Amniotic stem cell (primary cell): ENCODE measurements at regions not wholly inside any gene's neighbourhood (a gene's known extent, or its start where the extent isn't known, plus 50 kb on each side); places are given as distances from the start of the nearest gene placed in this dataset.

ENCODE experiments used
- DNase-seq: peaks from one replicate; lab custom pipeline; 2025; lab: John Stamatoyannopoulos, UW

DNA sequence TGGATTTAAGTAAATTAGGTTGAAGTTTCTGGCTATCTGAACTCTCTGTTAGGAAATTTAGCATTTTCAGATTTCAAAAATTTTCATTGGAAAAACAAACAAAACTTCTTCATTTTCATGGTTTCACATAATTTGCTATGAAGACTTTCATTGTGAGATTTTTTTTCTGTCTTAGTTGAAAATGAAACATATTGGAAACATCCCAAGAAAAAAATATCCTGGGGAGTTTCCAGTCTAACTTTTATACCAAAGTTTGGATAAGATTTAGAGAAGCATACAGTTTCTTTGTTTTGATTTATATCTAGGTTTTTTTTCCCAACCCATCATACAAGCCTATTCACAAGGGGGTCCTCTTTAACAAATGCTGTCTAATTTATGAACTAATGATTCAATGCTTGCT is 300.5 kb upstream of the SEMA3A start:
- no peak for DNase-seq

DNA sequence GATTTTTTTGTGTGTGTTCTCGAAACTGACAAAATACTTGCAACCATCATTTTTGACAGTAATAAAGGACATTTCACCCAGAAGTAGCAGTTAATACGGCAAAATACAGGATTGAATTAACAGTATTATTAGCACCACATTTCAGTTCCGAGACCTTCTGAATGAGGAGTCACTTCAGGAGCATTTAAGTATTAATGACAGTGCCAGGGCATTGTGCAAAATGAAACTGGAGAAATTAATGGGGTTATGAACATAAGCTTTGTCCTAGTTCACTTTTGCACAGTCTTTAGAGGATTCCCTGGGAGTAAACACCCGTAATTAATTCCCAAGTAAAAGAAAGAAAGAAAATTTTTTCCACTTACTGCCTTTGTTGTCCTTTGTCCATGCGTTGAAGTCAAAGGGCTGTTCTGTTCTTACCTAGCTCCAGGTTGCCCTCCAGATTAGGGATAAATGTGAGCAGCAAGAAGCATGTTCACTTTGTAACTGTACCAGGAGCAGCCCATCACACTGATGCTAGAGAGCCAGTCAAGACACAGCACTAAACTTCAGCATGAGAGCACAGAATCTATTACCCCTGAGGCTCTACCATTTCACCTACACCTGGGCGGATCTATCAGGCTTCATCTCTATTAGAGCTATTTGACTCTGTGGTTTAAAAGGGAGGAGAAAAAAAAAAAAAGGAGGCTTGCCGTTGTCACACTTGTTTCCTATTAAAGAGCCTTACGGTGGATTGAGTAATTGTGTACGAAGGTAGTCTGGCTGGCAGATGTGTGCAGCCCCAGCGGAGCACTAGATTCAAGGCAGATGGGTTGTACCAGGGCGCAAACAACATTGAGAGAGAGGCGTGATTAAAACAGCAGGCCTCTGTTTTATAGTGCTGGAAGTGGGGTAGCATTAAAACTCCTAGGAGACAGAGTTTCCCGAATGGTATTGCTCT is 297.8 kb upstream of the SEMA3A start:
- DNase-seq: no peak

DNA sequence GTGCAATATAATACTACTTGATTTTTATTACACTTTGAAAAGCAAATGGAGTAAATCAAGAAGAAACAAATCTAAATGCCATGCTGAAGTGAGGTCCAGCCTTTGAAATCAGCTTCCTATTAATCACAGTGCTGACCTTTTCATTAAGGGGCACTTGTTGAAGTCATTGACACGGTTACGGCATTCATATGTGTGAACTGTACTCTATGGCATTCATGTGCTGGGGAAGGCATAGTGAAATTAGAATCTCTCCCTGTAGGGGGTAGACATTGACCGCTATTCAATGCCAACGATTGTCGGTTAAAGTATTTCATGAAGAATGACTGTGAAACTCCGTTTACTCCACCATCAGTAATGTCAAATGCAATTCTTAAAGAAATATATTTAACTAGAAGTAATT is 296.1 kb upstream of the SEMA3A start:
- DNase-seq: no peak

DNA sequence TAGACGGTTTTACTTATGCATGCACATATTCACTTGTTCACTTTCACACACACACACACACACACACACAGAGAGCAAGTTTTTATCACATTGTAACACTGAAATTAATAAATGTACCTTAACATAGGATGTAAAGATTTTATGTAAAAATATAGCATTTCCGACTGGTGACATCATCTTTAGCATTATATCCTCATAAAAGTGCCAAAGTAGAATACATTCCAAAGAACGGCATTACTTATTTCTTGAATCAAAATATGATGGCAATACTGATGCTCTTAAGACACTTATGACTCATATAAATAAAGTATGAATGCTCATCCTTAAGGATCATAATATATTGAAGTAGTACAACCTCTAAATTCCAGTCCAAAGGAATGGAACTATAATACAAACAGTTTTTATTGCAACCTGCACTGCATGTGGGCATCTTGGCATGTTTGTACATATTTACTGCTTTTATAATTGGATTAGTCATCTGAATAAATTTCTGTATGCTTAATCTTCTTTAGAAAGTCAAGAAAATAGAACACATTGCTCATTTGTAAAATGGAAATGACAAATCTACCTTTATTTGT is 290.0 kb upstream of the SEMA3A start:
- DNase-seq: no peak

DNA sequence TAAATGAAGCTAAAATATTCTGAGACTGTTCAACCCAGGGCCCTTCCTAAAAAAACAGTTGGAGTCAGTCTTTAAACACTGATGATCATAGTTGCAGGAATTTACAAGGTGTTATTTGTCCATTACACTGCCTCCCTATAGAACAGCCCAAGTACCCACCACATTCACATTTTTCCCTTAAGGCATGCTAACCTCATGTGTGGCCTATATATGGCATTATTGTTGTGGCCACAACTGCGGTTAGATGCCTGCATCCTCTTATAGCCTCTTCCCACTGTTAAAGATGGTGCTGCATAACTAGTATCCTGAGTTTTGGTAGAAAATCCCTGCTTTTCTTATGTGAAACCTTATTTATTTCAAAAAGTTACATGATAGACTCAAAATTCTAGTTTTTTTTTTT is 287.9 kb upstream of the SEMA3A start:
- no peak for DNase-seq

DNA sequence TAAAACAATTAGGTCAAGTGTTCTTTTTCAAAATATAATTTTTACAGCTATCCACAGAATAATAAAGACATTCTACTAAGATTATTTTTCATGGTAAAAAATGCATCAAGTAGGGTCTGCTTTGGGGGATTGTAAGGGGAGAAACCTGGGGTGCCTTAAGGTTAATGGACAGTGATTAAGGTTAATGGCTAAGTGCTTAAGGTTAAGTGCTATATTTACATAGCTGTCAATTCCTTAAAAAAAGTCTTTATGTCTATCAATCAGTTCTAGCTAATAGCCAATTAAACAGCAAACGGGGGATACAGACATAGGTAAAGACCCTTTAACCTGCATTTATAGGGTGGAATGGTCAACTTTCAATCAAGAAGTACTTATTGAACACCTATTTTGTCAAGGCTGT is 284.5 kb upstream of the SEMA3A start:
- no peak for DNase-seq

DNA sequence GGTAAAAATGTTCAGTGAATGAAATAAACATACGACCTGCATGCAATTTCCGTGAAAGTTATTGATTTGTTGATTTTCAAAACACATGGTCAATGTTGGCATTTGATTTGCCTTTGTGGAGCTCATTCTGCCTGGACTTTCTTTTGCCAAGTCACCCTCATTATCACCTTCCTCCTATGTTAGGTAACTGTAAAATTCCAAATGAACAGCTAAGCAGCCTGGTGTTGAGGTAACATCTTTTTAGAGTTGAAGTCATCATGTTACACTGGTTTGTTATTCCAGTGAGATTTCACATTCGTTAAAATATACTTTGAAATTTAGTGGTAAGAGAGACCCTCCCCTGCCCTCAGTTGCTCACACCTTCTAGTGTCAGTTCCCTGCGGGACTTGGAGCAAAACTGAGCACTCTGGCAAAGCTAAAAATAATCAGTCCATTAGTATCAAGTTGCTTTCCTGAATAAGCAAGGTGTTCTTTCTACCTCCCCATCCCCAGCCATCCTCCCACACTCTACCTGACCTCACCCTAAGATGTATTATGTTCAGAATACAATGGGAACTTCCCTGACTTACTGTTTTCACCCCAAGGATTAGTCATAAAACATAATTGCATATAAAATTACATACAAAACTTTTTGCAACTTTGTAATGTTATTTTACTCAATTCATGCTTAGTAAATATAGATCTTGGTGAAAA is 283.3 kb upstream of the SEMA3A start:
- no peak for DNase-seq

DNA sequence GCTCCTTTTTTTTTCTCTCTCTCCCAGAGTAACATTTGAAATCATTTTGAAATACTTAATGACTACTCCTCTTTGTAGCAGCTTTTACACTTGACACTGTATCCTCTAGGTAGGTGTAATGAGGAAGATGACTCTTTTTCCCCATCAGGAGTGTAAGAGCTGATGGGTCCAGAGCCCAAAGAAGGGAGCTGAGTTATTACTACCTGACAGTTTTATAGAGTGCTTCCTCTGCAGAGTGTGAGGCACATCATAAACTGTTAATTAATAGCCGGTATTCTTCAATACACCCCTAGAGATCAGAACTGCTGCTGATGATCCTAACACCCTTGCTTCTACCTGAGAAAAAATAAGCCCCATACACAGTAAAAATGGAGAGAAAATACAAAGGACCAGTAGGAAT is 279.8 kb upstream of the SEMA3A start:
- DNase-seq: no peak

DNA sequence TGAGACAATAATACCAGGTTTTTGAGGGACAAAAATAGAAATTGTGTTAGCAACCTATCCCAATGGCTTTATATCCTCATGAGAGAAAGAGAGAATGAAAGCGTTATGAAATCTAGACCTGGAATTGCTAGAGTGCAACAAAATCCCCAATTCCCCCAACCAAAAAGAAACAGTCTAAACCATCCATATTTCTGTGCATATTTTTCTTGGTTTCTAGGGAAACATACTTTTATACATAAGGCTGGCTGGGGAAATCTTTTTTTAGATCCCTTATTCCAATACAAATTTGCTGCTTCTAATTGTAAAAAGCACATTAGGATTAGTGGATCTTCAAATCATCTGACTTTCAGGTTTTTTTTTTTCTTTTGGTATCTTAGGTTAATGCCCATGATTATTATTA is 277.0 kb upstream of the SEMA3A start:
- no peak for DNase-seq

DNA sequence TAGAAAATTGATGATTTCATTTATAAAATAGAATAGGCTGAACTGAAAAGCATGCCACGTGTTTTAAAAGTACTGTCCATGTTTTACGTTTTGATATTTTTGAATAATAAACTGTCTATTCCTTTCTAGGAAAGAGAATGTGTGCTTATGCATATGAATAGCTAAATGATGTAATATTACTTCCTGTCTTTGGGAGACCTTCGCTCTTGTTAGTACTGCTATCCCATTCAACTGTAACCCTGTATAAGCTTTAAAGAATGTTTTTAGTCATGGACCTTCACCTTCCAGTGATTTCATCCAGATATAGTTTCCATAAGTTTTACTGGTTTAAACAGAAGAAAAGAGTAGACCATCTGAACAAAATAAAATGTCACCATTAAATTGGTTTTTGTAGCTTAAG is 274.4 kb upstream of the SEMA3A start:
- DNase-seq: no peak

DNA sequence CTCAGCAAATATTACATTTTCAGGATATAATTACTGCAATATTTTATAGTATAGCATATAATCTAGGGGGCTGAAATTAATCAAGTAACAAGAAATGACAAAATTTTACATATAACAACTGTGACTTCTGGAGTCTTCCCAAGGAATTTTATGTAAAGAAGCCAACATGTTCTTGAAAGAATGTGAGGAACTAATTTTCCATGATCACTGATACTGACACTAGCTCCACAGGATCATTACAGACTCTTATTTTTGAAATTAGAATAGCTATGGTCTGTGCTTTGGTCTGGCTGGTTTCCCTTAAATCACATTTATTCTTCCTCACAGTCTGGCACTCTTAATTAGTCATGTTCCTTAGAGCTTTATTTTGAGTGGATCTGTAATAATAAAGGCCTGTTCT is 267.7 kb upstream of the SEMA3A start:
- DNase-seq: no peak

DNA sequence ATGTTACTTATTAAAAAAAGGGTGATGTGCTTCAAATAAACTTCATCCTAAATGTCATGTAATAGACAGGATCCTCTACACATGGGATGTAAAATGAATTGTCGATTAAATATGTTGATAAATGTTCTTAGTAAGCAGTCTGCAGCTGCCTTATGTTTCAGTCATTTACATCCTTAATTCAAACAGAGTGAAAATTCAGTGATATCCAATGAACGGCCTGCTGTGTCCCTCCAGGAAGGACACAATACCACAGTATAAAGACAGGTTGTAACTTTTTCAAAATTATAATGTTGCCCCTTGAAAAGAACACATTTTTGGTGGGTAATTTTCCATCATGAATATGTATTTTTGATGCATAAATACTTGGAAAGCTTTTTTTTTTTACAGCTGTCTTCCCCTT is 266.5 kb upstream of the SEMA3A start:
- DNase-seq: no peak

DNA sequence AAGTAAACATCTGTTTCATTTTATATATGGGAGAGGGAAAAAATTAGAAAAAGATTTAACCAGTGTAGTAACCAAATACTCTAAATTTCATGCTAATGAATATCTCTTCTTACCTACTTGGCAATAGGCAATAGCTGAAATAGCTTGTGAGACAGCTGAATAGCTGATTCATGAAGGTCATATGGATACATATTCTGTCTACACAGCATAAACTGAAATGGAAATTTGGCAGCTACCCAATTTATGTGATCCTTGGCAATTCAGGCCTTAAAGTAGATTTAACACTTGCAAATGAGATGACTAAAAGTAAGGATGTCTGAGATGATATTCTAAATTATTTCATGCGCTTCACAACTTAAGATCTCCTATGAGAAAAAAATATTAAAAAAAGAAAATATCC is 261.2 kb upstream of the SEMA3A start:
- no peak for DNase-seq

DNA sequence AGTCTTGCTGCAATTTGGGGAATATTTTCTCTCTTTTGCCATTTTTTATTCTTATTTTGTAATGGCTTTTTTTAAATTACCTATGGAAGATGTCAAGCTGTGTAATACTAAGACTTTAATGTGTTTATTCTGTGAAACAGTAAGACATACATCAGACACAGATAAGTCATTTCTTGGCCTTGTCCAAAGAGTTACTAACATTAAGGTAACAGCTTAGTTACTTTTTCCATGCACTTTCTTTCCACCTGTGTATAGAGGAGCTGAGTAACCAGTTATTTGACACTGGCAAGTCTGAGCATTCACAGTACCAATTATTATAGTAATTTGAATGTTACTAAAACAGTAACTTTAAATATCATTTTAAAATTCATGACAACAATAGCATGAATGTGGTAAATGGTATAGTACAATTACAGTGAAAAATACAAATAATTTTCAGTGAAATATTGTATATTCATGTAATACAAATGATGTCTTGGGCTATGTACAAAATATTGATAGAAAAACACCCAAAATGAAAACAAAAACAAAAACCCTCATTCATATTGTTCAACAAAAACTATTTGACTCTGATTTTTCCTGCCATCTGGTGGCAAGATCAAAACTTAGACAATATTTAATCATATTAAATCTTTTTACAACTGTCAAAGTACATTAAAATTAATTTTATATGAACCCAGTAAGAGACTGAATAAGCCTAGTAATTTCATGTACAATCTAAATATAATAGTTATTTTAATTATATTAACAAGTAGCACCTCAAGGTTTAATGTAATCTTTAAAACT is 259.8 kb upstream of the SEMA3A start:
- no peak for DNase-seq

DNA sequence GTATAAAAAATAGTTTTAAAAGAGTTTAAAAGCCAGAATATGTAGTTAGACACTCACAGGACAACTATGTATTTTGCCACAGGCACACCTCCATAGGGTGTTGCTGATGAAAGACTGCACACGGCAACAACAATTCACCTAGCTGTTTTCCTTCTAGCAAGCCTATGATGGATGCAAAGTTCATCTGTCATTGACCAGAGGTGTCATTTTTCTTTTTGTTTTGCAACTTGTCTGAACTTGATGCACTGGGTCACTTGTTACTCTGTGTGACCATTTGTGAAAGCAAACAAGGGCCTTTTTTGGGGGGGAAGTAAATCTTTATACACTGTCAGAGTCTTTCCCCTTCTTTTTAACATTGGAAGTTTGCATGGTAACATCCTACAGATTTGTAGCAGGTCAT is 258.0 kb upstream of the SEMA3A start:
- no peak for DNase-seq

DNA sequence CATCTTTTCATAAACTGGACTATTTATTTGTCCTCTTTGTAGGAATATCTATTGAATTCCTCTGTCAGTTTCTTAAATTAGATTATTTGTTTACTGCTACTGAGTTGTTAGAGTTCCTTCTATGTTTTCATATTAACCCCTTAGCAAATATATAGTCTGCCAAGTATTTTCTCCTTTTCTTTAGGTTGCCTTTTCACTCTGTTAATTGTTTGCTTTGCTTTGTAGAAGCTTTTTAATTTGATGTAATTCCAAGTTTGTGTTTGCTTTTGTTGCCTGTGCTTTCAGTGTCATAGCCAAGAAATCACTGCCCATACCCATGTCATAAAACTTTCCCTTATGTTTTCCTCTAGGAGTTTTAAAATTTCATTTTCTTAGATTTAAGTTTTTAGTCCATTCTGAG is 256.2 kb upstream of the SEMA3A start:
- DNase-seq: no peak

DNA sequence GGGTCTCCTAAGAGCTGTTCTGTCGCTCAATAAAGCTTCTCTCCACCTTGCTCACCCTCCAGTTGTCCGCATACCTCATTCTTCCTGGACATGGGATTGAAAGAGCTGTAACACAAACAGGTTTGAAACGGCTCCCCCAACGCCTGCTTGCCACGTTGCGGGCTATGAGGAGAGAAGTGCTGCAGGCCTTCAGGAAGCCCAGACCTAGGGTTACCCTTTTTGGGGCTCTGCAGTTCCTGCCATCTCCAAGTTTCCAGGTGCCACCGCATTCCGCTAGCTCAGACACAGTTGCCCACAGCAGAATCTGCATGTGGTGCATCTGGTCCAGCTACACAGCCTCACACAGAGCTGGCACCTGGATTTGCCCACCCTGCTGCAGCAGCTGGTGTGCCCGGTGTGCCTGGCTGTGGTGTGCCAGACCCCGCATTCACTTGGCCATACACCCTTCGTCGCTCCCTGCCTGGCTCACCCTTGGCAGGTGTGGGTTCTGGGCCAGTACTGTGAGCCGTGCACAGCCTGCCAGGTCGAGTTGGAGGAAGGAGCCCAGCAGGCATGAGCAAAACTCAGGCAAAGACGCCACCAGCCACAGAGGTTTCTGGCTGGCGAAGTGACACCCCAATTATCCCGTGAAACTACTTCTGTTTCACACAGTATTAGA is 253.2 kb upstream of the SEMA3A start:
- no peak for DNase-seq

DNA sequence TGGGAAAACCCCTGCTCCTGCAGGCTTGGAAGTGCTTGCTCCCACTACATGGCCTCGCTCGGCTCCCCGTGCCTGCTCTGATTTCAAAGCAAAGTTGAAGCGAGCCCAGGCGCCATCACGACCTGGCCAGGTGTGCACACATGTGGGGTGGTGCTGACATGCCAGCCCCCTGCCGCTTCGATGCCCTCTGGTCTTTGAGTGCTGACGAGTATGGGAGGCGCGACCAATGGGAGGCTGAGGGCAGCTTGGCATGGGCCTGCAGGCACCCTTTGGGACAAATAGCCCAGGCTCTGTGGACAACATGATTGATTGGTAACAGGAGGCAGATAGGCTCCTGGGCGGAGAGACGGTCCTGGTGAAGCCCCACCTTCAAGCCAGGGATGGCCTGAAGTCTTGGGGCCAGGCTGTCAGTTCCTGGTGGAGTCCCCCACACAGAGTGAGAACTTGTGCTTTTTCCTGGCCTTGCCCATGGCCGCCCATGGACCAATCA is 252.4 kb upstream of the SEMA3A start:
- DNase-seq: no peak

DNA sequence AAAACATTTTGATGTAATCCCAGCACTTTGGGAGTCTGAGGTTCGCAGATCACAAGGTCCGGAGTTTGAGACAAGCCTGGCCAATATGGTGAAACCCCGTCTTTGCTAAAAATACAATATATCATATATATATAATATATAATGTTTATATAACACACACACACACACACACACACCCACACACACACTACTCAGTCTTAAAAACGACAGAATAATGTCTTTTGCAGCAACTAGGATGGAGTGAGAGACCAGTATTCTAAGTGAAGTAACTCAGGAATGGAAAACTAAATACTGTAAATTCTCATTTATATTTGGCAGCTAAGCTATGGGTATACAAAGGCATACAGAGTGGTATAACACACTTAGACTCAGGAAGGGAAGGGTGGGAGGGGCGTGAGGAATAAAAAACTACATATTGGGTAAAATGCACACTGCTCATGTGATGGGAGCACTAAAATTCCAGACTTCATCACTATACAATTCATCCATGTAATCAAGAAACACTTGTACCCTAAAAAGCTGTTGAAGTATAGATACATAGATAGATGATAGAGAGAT is 231.2 kb upstream of the SEMA3A start:
- no peak for DNase-seq

DNA sequence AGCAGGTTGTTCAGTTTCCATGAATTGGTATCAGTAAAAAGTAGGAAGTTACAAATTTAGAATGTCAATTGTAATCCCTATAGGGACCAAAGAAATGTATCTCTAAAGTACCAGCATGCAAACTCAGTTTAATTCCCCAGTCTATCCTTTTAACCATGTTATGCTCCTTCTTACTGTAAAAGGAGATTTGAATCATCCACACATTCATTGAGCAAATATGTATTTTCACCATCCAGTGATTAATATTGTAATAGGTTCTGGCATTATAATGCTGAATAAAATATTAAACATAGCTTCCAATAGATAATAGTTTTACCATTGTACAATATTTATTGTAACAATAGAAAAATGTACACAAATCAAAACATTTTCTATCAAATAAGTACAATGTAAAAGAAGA is 228.2 kb upstream of the SEMA3A start:
- no peak for DNase-seq
